Esophagus muscularis mucosa (tissue), 3 donors: ENCODE measurements at regions not wholly inside any gene's neighbourhood (a gene's known extent, or its start where the extent isn't known, plus 50 kb on each side); places are given as distances from the start of the nearest gene placed in this dataset.

Experiments used
- EP300 ChIP-seq: sonication (generic); formaldehyde crosslinking; IDR thresholded peaks from one replicate; pipeline ENCODE4 v1.6.1; 2017; ENCODE audit warnings: antibody characterized with exemption
- TF ChIP-seq, protein P1 (sequence below), 3 experiments: fragments of 200-600 bp in 2 of 3; fragments of 450-650 bp in 1 of 3; sonication (generic) in 2 of 3; IDR thresholded peaks; one replicate each; pipeline ENCODE4 v1.5.1; 2017 to 2019; ENCODE audit warnings: antibody characterized with exemption in 3 of 3, mild to moderate bottlenecking in 2 of 3, moderate library complexity in 1 of 3

DNA sequence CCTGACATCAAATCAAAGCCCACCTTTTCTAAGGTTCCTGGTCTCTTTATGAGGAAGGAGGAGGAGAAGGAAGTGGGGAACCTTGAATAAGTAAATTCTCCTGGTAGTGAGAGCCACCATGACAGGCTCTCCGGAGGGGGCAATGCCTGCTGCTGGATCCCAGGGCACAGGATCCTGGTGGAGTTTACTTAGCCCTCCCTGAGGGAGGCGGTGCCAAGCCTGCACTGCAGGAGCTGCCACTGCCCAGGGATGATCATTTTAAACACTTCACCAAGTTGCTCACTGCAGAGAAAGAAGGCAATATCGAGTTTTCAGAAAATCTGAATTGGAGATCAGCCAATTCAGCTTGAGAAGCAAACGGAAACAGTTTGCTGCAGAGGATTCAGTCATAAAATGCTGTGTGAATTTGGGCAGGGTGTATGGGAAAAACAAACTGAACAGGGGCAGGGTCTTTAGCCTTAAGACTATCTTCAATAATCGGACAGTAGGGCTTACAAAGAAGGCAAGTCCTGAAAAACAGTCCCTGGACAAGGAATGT, 200.7 kb downstream of the RAD51AP2 start:
- TF ChIP-seq, protein P1, sequence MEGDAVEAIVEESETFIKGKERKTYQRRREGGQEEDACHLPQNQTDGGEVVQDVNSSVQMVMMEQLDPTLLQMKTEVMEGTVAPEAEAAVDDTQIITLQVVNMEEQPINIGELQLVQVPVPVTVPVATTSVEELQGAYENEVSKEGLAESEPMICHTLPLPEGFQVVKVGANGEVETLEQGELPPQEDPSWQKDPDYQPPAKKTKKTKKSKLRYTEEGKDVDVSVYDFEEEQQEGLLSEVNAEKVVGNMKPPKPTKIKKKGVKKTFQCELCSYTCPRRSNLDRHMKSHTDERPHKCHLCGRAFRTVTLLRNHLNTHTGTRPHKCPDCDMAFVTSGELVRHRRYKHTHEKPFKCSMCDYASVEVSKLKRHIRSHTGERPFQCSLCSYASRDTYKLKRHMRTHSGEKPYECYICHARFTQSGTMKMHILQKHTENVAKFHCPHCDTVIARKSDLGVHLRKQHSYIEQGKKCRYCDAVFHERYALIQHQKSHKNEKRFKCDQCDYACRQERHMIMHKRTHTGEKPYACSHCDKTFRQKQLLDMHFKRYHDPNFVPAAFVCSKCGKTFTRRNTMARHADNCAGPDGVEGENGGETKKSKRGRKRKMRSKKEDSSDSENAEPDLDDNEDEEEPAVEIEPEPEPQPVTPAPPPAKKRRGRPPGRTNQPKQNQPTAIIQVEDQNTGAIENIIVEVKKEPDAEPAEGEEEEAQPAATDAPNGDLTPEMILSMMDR (IDR thresholded peaks at IDR 0.05), result no peak
- no peak for TF ChIP-seq EP300
